ENCODE measurements at regions not wholly inside any gene's neighbourhood (a gene's known extent, or its start where the extent isn't known, plus 50 kb on each side); places are given as distances from the start of the nearest gene placed in this dataset.

GRCh38 chr3:167952969-167953368 is 142.8 kb downstream of the GOLIM4 start:
- TF ChIP-seq CTCF (IDR thresholded peaks at IDR 0.05) (no peak), POLR2A (IDR thresholded peaks at IDR 0.05) (no peak)

Measured in Peyer's patch (tissue), 4 donors.